Breast epithelium (tissue), 4 donors: ENCODE measurements at regions not wholly inside any gene's neighbourhood (a gene's known extent, or its start where the extent isn't known, plus 50 kb on each side); places are given as distances from the start of the nearest gene placed in this dataset.

Experiments
- DNase-seq, 2 donors: peaks; one replicate each; pipeline ENCODE4 v3.0.0-alpha.2; 2019; ENCODE audit warnings: low spot score in 2 of 2
- H3K27ac ChIP-seq, 2 donors: fragments of 200-600 bp; sonication (generic) in 1 of 2; one replicate each; pipeline ENCODE4 v1.5.1; 2016 to 2019; ENCODE audit warnings: mild to moderate bottlenecking in 1 of 2
- H3K27me3 ChIP-seq, 2 donors: fragments of 200-600 bp; sonication (generic) in 1 of 2; one replicate each; pipeline versions ENCODE4 v1.5.1 to v1.6.0; 2017 to 2019; ENCODE audit warnings: control low read depth in 1 of 2, mild to moderate bottlenecking in 1 of 2
- H3K36me3 ChIP-seq: fragments of 200-600 bp; one replicate; pipeline ENCODE4 v1.5.1; 2019
- H3K4me1 ChIP-seq, 2 donors: fragments of 200-600 bp; sonication (generic); one replicate each; pipeline ENCODE4 v1.5.1; 2016 to 2019; ENCODE audit warnings: control low read depth in 1 of 2
- H3K4me3 ChIP-seq, 3 donors: fragments of 200-600 bp; sonication (generic); 1 replicate in 2 of 3; 2 replicates in 1 of 3; pipeline ENCODE4 v1.5.1; 2016 to 2019; ENCODE audit warnings: mild to moderate bottlenecking in 3 of 3, moderate library complexity in 2 of 3
- H3K9me3 ChIP-seq, 2 donors: fragments of 200-600 bp; sonication (generic) in 1 of 2; one replicate each; pipeline ENCODE4 v1.5.1; 2016 to 2019; ENCODE audit warnings: control low read depth in 1 of 2
- POLR2A ChIP-seq: fragments of 450-650 bp; IDR thresholded peaks from one replicate; pipeline ENCODE4 v1.6.1; 2016; ENCODE audit warnings: antibody characterized with exemption, mild to moderate bottlenecking, moderate library complexity
- POLR2AphosphoS5 ChIP-seq, 3 donors: sonication (generic); formaldehyde crosslinking; IDR thresholded peaks; one replicate each; pipeline ENCODE4 v1.6.1; 2017; ENCODE audit warnings: antibody characterized with exemption in 3 of 3
- intact Hi-C: fragments of 100-400 bp; cut with DNase I; formaldehyde crosslinking; loops from one replicate; pipeline ENCODE4 v1.15.1; 2023; ENCODE audit warnings: low total_unique reads
- TF ChIP-seq, protein P1 (sequence below), 3 donors: fragments of 450-650 bp; IDR thresholded peaks; one replicate each; pipeline ENCODE4 v1.5.1; 2016 to 2017; ENCODE audit warnings: antibody characterized with exemption in 3 of 3, mild to moderate bottlenecking in 3 of 3, moderate library complexity in 3 of 3

DNA sequence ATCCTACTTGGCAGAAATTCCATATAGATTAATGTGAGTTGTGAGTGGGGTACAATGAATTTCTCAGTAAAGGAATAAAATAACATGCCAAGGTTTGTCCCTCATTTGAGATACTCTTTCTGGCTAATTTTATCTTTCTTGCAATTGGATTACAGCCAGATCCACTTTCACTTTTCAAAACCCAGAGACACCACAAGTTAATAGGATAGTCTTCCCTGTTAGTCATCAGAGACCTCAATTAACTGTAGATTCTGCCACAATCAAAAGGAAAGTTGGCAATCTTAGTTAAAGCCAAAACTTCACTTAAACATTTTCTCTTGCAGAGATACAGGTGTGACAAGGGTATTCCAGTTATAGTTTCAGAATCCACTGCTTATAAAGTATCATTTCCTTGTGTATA lies 91.4 kb upstream of the PHYHIPL start:
- Histone ChIP-seq H3K27ac (no peak overlapping the region), H3K36me3 (no peaks in the 10 kb centered on the region), H3K4me1 (no peaks in the 10 kb centered on the region), H3K4me3 (no peak overlapping the region), H3K27me3 (no peaks in the 10 kb centered on the region), H3K9me3 (no peaks in the 10 kb centered on the region)
- DNase-seq, result no peak
- intact Hi-C loops, result no loop called here
- TF ChIP-seq POLR2AphosphoS5 (IDR thresholded peaks at IDR 0.05), result no peak
- TF ChIP-seq, protein P1, sequence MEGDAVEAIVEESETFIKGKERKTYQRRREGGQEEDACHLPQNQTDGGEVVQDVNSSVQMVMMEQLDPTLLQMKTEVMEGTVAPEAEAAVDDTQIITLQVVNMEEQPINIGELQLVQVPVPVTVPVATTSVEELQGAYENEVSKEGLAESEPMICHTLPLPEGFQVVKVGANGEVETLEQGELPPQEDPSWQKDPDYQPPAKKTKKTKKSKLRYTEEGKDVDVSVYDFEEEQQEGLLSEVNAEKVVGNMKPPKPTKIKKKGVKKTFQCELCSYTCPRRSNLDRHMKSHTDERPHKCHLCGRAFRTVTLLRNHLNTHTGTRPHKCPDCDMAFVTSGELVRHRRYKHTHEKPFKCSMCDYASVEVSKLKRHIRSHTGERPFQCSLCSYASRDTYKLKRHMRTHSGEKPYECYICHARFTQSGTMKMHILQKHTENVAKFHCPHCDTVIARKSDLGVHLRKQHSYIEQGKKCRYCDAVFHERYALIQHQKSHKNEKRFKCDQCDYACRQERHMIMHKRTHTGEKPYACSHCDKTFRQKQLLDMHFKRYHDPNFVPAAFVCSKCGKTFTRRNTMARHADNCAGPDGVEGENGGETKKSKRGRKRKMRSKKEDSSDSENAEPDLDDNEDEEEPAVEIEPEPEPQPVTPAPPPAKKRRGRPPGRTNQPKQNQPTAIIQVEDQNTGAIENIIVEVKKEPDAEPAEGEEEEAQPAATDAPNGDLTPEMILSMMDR (IDR thresholded peaks at IDR 0.05), result no peak
- TF ChIP-seq POLR2A, result no peak

DNA sequence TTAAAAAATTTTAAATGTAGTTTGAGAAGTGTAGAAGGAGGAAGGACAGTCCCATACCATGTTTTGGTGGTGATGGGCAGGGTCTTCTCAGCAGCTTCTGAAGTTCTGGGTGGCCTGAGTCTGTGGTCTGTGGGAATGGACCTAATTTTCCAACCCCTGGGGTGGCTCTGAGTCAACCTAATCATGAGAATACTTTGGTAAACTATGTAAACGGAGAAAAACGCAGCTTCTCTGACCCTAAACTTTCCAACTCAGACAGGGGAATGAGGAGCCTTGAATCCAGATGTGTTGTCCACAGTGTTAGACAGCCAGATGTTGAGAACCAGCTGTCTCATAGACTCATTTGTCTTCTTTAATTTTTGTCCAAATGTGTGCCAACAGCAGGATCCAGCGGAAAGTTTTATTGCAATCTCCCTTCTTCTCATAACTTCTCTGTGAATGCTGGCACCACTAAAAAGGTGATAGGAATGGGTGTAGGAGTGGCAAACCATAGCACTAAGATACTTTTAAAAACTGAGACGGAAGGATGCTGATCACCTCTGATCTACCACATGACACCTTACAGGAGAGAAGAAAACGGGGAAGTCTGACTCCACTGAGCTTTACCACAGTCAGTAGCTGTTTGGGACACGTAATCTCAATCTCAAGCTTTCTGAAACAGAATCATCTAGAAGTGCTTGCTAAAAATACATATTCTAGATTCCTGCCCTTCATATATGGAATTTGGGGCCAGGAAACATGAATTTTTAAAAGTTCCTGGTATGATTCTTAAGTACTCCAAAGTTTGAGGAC lies 90.5 kb upstream of the PHYHIPL start:
- no peaks in the 10 kb centered on the region for H3K36me3 ChIP-seq
- no peak overlapping the region for H3K27ac ChIP-seq
- DNase-seq, result no peak
- intact Hi-C loops, result no loop called here
- H3K9me3 ChIP-seq, result no peaks in the 10 kb centered on the region
- no peak overlapping the region for H3K4me3 ChIP-seq
- no peaks in the 10 kb centered on the region for H3K4me1 ChIP-seq
- no peaks in the 10 kb centered on the region for H3K27me3 ChIP-seq
- TF ChIP-seq POLR2AphosphoS5 (IDR thresholded peaks at IDR 0.05) (no peak), POLR2A (no peak)
- TF ChIP-seq, protein P1 (IDR thresholded peaks at IDR 0.05), result no peak

DNA sequence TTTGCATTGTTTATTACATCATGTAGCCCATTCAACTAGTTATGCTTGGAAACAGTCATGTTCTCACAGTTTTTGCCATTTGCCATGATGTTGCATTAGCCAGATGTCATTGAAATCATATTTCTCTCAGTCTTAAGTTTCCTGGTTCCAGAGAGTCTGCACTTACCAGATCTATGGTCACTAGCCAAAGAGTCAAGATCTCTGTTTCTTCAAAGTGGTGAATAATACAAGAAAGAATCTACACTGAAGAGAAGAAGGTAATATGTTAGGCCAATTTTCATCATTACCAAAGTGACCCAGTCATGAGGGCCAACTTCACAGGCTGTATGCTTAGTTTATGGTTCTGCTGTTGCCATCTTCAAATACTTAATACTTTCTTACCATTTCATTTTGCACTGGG lies 89.0 kb upstream of the PHYHIPL start:
- Histone ChIP-seq H3K9me3 (no peaks in the 10 kb centered on the region), H3K4me3 (no peak overlapping the region), H3K27me3 (no peaks in the 10 kb centered on the region), H3K27ac (no peak overlapping the region), H3K4me1 (no peaks in the 10 kb centered on the region), H3K36me3 (no peaks in the 10 kb centered on the region)
- intact Hi-C loops, result no loop called here
- no peak for DNase-seq
- no peak for TF ChIP-seq POLR2AphosphoS5 (IDR thresholded peaks at IDR 0.05)
- no peak for TF ChIP-seq POLR2A
- TF ChIP-seq, protein P1 (IDR thresholded peaks at IDR 0.05), result no peak

DNA sequence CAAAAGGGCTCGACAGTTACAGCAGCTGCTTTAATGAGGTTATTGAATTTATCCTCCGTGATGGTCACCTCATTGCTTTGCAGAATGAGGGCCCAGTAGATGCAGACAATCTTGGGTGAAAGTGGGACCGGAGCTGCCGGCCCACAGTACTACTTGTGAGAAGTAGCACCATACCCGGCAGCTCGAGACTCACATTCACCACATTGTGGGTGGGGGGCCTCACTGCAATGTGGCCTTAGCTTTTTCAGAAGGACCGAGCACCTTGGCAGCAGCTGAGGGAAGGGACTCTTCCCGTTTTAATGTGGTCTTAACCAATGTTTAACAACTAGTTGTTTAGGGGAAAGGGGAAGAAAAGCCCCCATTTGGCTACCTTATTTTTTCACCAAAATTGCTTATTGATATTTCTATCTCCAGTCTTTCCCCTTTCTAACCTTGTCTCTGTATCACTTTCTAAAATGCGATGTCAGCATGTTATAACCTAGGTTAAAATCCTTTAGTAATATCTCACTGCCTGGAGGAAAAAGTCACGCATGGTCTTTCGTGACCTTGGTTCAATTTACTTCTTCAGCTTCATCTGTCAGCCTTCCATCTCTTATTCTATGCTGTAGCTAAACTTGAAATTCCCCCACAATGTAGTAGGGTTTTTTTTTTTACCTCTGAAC lies 87.4 kb upstream of the PHYHIPL start:
- Histone ChIP-seq H3K27ac (no peak overlapping the region), H3K9me3 (no peaks in the 10 kb centered on the region), H3K36me3 (no peaks in the 10 kb centered on the region), H3K4me3 (no peak overlapping the region), H3K4me1 (no peaks in the 10 kb centered on the region), H3K27me3 (no peaks in the 10 kb centered on the region)
- intact Hi-C loops, result no loop called here
- no peak for TF ChIP-seq POLR2A
- TF ChIP-seq, protein P1 (IDR thresholded peaks at IDR 0.05), result no peak
- no peak for TF ChIP-seq POLR2AphosphoS5 (IDR thresholded peaks at IDR 0.05)
- DNase-seq, result no peak
